Activated naive CD8-positive, alpha-beta T cell treated with anti-CD3 and anti-CD28 coated beads, Interleukin-2, amount 50 U/mL, for 16 hours (primary cell): ENCODE measurements at regions not wholly inside any gene's neighbourhood (a gene's known extent, or its start where the extent isn't known, plus 50 kb on each side); places are given as distances from the start of the nearest gene placed in this dataset.

Experiments
- DNase-seq: peaks from one replicate; pipeline ENCODE4 v3.0.0-alpha.2; 2020; ENCODE audit warnings: low read depth, low spot score

GRCh38 chr17:77392376-77393273 lies 251.9 kb downstream of the SEC14L1 start:
- DNase-seq, result no peak

- DNase-seq, result no peak
Measured at GRCh38 chr17:77393274-77393600, 252.5 kb downstream of the SEC14L1 start.

- DNase-seq, result no peak
Measured at GRCh38 chr17:77393867-77394539, 253.2 kb downstream of the SEC14L1 start.

GRCh38 chr17:77394540-77395295 lies 253.9 kb downstream of the SEC14L1 start:
- no peak for DNase-seq

GRCh38 chr17:77395501-77396048 lies 254.8 kb downstream of the SEC14L1 start:
- no peak for DNase-seq

- no peak for DNase-seq
Measured at GRCh38 chr17:77396610-77397009, 255.8 kb downstream of the SEC14L1 start.

- DNase-seq, result no peak
Measured at GRCh38 chr17:77398274-77398673, 257.5 kb downstream of the SEC14L1 start.

- DNase-seq, result no peak
Measured at GRCh38 chr17:77399319-77399957, 258.7 kb downstream of the SEC14L1 start.

GRCh38 chr17:77400445-77400870 lies 259.7 kb downstream of the SEC14L1 start:
- peak; percentile 75 for DNase-seq

GRCh38 chr17:77402159-77402731 lies 261.5 kb downstream of the SEC14L1 start:
- no peak for DNase-seq

- no peak for DNase-seq
Measured at GRCh38 chr17:77403854-77404253, 263.1 kb downstream of the SEC14L1 start.

GRCh38 chr17:77404812-77405581 lies 264.2 kb downstream of the SEC14L1 start:
- DNase-seq, result peak; percentile 68

- DNase-seq, result no peak
Measured at GRCh38 chr17:77405867-77406732, 265.3 kb downstream of the SEC14L1 start.

- DNase-seq, result no peak
Measured at GRCh38 chr17:77407321-77408277, 266.8 kb downstream of the SEC14L1 start.

- no peak for DNase-seq
Measured at GRCh38 chr17:77408284-77408683, 267.5 kb downstream of the SEC14L1 start.

- DNase-seq, result no peak
Measured at GRCh38 chr17:77409282-77410161, 268.8 kb downstream of the SEC14L1 start.

GRCh38 chr17:77410470-77410869 lies 269.7 kb downstream of the SEC14L1 start:
- no peak for DNase-seq
